ENCODE measurements at regions not wholly inside any gene's neighbourhood (a gene's known extent, or its start where the extent isn't known, plus 50 kb on each side); places are given as distances from the start of the nearest gene placed in this dataset.

GRCh38 chr1:217135569-217135915 lies 412.3 kb upstream of the ESRRG start:
- TF ChIP-seq CTCF (IDR thresholded peaks at IDR 0.05) (no peak), REST (IDR thresholded peaks at IDR 0.05) (no peak), ZFP36 (IDR thresholded peaks at IDR 0.05; ENCODE audit: borderline replicate concordance, partially characterized antibody) (no peak)

All from A549 (cell line).